H1 (cell line): ENCODE measurements at regions not wholly inside any gene's neighbourhood (a gene's known extent, or its start where the extent isn't known, plus 50 kb on each side); places are given as distances from the start of the nearest gene placed in this dataset.

Source experiments
- CTCF ChIA-PET: fragments of 300-600 bp; sonication (Branson Sonifier 250); formaldehyde crosslinking; loops from one replicate; lab custom pipeline; 2021; ENCODE audit not compliant: partially characterized antibody; lab: Charles Lee
- POLR2A ChIA-PET: fragments of 300-600 bp; sonication (Branson Sonifier 250); formaldehyde crosslinking; loops from one replicate; lab custom pipeline; 2021; ENCODE audit warnings: inconsistent platforms; ENCODE audit not compliant: partially characterized antibody; lab: Charles Lee
- DNase-seq, 2 experiments: peaks; one replicate each; pipeline versions ENCODE4 v3.0.0 to v3.0.0-alpha.2; 2010 to 2022; ENCODE audit warnings: low spot score in 2 of 2, low read depth in 1 of 2, mixed read lengths in 1 of 2
- FAIRE-seq: peaks from 2 replicates; lab custom pipeline; 2011; peaks lifted over from hg19 to GRCh38; lab: Jason Lieb, UNC
- H2AFZ ChIP-seq: 2 replicates; pipeline ENCODE4 v1.8.1; 2012; ENCODE audit warnings: low read length, inconsistent platforms
- H2AK5ac ChIP-seq: 2 replicates; pipeline ENCODE4 v1.6.1; 2013; ENCODE audit warnings: low read depth, low read length
- H2BK120ac ChIP-seq: replicated peaks from 2 replicates; pipeline ENCODE3; 2013; ENCODE audit warnings: low read depth, low read length, inconsistent platforms
- H2BK12ac ChIP-seq: 2 replicates; pipeline ENCODE4 v1.6.1; 2013; ENCODE audit warnings: low read depth, low read length
- H2BK15ac ChIP-seq: 2 replicates; pipeline ENCODE4 v1.6.1; 2013; ENCODE audit warnings: low read length
- H2BK20ac ChIP-seq: 2 replicates; pipeline ENCODE4 v1.6.1; 2013; ENCODE audit warnings: low read length
- H2BK5ac ChIP-seq: 2 replicates; pipeline ENCODE4 v1.6.1; 2013; ENCODE audit warnings: low read depth, low read length
- H3K14ac ChIP-seq: 2 replicates; pipeline ENCODE4 v1.6.1; 2013; ENCODE audit warnings: inconsistent platforms; ENCODE audit not compliant: insufficient read length
- H3K18ac ChIP-seq: 2 replicates; pipeline ENCODE4 v1.6.1; 2013; ENCODE audit warnings: low read length; ENCODE audit errors: extremely low read depth
- H3K23ac ChIP-seq: 2 replicates; pipeline ENCODE4 v1.6.1; 2013; ENCODE audit warnings: inconsistent platforms; ENCODE audit not compliant: insufficient read length
- H3K23me2 ChIP-seq: 2 replicates; pipeline ENCODE4 v1.6.1; 2013; ENCODE audit warnings: low read depth, low read length
- H3K27ac ChIP-seq: 2 replicates; pipeline ENCODE4 v1.6.1; 2011; ENCODE audit warnings: low read depth, low read length, inconsistent platforms
- H3K27me3 ChIP-seq, 4 experiments: replicated peaks in 1 of 4; 1 replicate in 1 of 4; 2 replicates in 3 of 4; pipeline versions ENCODE4 v1.6.1 to v1.8.1; 2011 to 2013; ENCODE audit warnings: low read length in 3 of 4, mild to moderate bottlenecking in 3 of 4, inconsistent platforms in 2 of 4, mixed read lengths in 2 of 4, moderate library complexity in 1 of 4; ENCODE audit not compliant: control insufficient read depth in 3 of 4, insufficient read depth in 3 of 4; ENCODE audit errors: extremely low read depth in 1 of 4
- H3K36me3 ChIP-seq, 4 experiments: 2 replicates each; pipeline versions ENCODE4 v1.6.1 to v1.8.1; 2011 to 2013; ENCODE audit warnings: mild to moderate bottlenecking in 4 of 4, low read length in 3 of 4, moderate library complexity in 2 of 4, control low read depth in 1 of 4, inconsistent platforms in 1 of 4; ENCODE audit not compliant: insufficient read depth in 4 of 4, control insufficient read depth in 2 of 4
- H3K4ac ChIP-seq: replicated peaks from 2 replicates; pipeline ENCODE3; 2013; ENCODE audit warnings: low read length, low read depth, mixed read lengths, inconsistent platforms; ENCODE audit not compliant: insufficient read length
- H3K4me1 ChIP-seq, 4 experiments: replicated peaks in 1 of 4; 1 replicate in 1 of 4; 2 replicates in 3 of 4; pipeline versions ENCODE4 v1.6.1 to v1.8.1; 2011 to 2013; ENCODE audit warnings: low read length in 3 of 4, inconsistent platforms in 2 of 4, mixed read lengths in 1 of 4; ENCODE audit not compliant: insufficient read depth in 4 of 4, control insufficient read depth in 3 of 4
- H3K4me2 ChIP-seq, 2 experiments: 2 replicates each; pipeline versions ENCODE4 v1.6.1 to v1.8.1; 2011 to 2013; ENCODE audit warnings: low read depth in 2 of 2, low read length in 2 of 2, control low read depth in 1 of 2, inconsistent platforms in 1 of 2, mild to moderate bottlenecking in 1 of 2; ENCODE audit not compliant: insufficient read depth in 1 of 2
- H3K4me3 ChIP-seq, 4 experiments: fragments of 200-600, 300-600 bp in 1 of 4; sonication (generic), shearing (Covaris generic), sonication (Bioruptor Twin) in 1 of 4; 2 replicates each; pipeline versions ENCODE4 v1.5.1 to v1.8.1; 2011 to 2016; ENCODE audit warnings: low read length in 4 of 4, low read depth in 3 of 4, control low read depth in 2 of 4, inconsistent platforms in 2 of 4, mild to moderate bottlenecking in 2 of 4, mixed read lengths in 1 of 4, moderate library complexity in 1 of 4; ENCODE audit not compliant: insufficient read depth in 2 of 4; ENCODE audit errors: extremely low read depth in 1 of 4
- H3K56ac ChIP-seq: replicated peaks from 2 replicates; pipeline ENCODE3; 2013; ENCODE audit warnings: low read depth, mild to moderate bottlenecking, mixed read lengths, low read length, inconsistent platforms; ENCODE audit not compliant: insufficient read length
- H3K79me1 ChIP-seq: 2 replicates; pipeline ENCODE4 v1.6.1; 2013; ENCODE audit warnings: low read depth, low read length, control low read depth
- H3K79me2 ChIP-seq, 2 experiments: 2 replicates each; pipeline versions ENCODE4 v1.6.1 to v1.8.1; 2012 to 2013; ENCODE audit warnings: low read length in 2 of 2, mild to moderate bottlenecking in 2 of 2, inconsistent platforms in 1 of 2; ENCODE audit not compliant: insufficient read depth in 2 of 2, control insufficient read depth in 1 of 2
- H3K9ac ChIP-seq, 4 experiments: replicated peaks in 1 of 4; 1 replicate in 1 of 4; 2 replicates in 3 of 4; pipeline versions ENCODE4 v1.6.1 to v1.8.1; 2011 to 2013; ENCODE audit warnings: low read depth in 3 of 4, low read length in 3 of 4, control low read depth in 2 of 4, mild to moderate bottlenecking in 2 of 4, moderate library complexity in 2 of 4, inconsistent platforms in 1 of 4; ENCODE audit errors: extremely low read depth in 1 of 4
- H3K9me3 ChIP-seq, 2 experiments: 2 replicates each; pipeline versions ENCODE4 v1.6.1 to v1.8.1; 2012 to 2013; ENCODE audit warnings: mild to moderate bottlenecking in 2 of 2, moderate library complexity in 2 of 2, control low read depth in 1 of 2, inconsistent platforms in 1 of 2, low read depth in 1 of 2, low read length in 1 of 2, mixed read lengths in 1 of 2; ENCODE audit not compliant: insufficient read depth in 2 of 2
- H4K20me1 ChIP-seq, 2 experiments: replicated peaks in 1 of 2; 2 replicates each; pipeline versions ENCODE3 to v1.8.1; 2011 to 2013; ENCODE audit warnings: inconsistent platforms in 2 of 2, low read length in 2 of 2, mild to moderate bottlenecking in 1 of 2; ENCODE audit not compliant: insufficient read depth in 2 of 2, control insufficient read depth in 1 of 2
- H4K5ac ChIP-seq: 2 replicates; pipeline ENCODE4 v1.6.1; 2013; ENCODE audit warnings: low read length, low read depth, mixed read lengths, inconsistent platforms; ENCODE audit not compliant: insufficient read length
- H4K8ac ChIP-seq: 2 replicates; pipeline ENCODE4 v1.8.0; 2013; ENCODE audit warnings: mild to moderate bottlenecking, moderate library complexity, low read length, inconsistent platforms; ENCODE audit not compliant: insufficient read depth; ENCODE audit errors: extremely low read depth
- H4K91ac ChIP-seq: replicated peaks from 2 replicates; pipeline ENCODE3; 2013; ENCODE audit warnings: low read length, mixed read lengths, inconsistent platforms; ENCODE audit not compliant: insufficient read length
- BACH1 ChIP-seq: IDR thresholded peaks from 2 replicates; pipeline ENCODE4 v1.6.1; 2012; ENCODE audit warnings: low read length, improper control_type of control experiment
- BRCA1 ChIP-seq: IDR thresholded peaks from 2 replicates; pipeline ENCODE4 v1.6.1; 2012; ENCODE audit warnings: low read depth, low read length, improper control_type of control experiment
- FOSL1 ChIP-seq: IDR thresholded peaks from 2 replicates; pipeline ENCODE4 v1.6.1; 2011; ENCODE audit warnings: mild to moderate bottlenecking, low read depth, low read length, moderate library complexity; ENCODE audit not compliant: insufficient read depth
- HDAC6 ChIP-seq: IDR thresholded peaks from one replicate; pipeline ENCODE4 v1.7.1; 2012; ENCODE audit warnings: low read depth, mild to moderate bottlenecking, inconsistent platforms, low read length, moderate library complexity
- MAFK ChIP-seq: IDR thresholded peaks from 2 replicates; pipeline ENCODE4 v1.6.1; 2012; ENCODE audit warnings: low read depth, mild to moderate bottlenecking, improper control_type of control experiment, low read length
- RBBP5 ChIP-seq: IDR thresholded peaks from 2 replicates; pipeline ENCODE4 v1.7.1; 2012; ENCODE audit warnings: low read depth, mild to moderate bottlenecking, inconsistent platforms, low read length, moderate library complexity, borderline replicate concordance
- SP4 ChIP-seq: IDR thresholded peaks from 2 replicates; pipeline ENCODE4 v1.6.1; 2012; ENCODE audit warnings: low read length, inconsistent platforms
- TBP ChIP-seq: IDR thresholded peaks from 2 replicates; pipeline ENCODE4 v1.6.1; 2011; ENCODE audit warnings: low read depth, low read length, improper control_type of control experiment
- ZNF274 ChIP-seq: IDR thresholded peaks from 2 replicates; pipeline ENCODE4 v1.7.0; 2012; ENCODE audit warnings: low read length, borderline replicate concordance; ENCODE audit errors: extremely low read depth
- WGBS, 2 experiments: shearing (Covaris generic) in 1 of 2; methylation state at CpG; one replicate each; pipeline versions ENCODE4 v1.1.6 to v1.1.7; 2013 to 2015; ENCODE audit warnings: low lambda C conversion rate in 2 of 2, mixed read lengths in 2 of 2, inconsistent platforms in 1 of 2, low coverage in 1 of 2, missing lambda C conversion rate in 1 of 2; ENCODE audit not compliant: insufficient replicate concordance in 2 of 2, insufficient coverage in 1 of 2, insufficient read length in 1 of 2; ENCODE audit errors: extremely low coverage in 1 of 2, missing lambda C conversion rate in 1 of 2; 5-methylcytosine and 5-hydroxymethylcytosine counted together
- TF ChIP-seq, protein P1 (sequence below): IDR thresholded peaks from 2 replicates; pipeline ENCODE4 v1.6.1; 2011; ENCODE audit warnings: low read length, improper control_type of control experiment

- Histone ChIP-seq H4K20me1 (no peaks in the 10 kb centered on the region), H2AK5ac (no peak overlapping the region), H3K14ac (no peak overlapping the region), H2BK15ac (no peak overlapping the region), H4K5ac (no peak overlapping the region), H3K23me2 (no peaks in the 10 kb centered on the region; the same call in 1 of the 2 replicates), H3K4me1 (no peaks in the 10 kb centered on the region), H3K36me3 (no peaks in the 10 kb centered on the region), H2BK5ac (no peak overlapping the region), H3K79me1 (no peaks in the 10 kb centered on the region), H4K91ac (no peak overlapping the region), H3K9me3 (no peaks in the 10 kb centered on the region), H2BK12ac (no peak overlapping the region), H3K56ac (no peak overlapping the region), H3K23ac (no peak overlapping the region), H2BK120ac (no peak overlapping the region), H2BK20ac (no peak overlapping the region), H3K9ac (no peak overlapping the region), H3K27ac (no peak overlapping the region), H4K8ac (no peak overlapping the region), H3K18ac (no peak overlapping the region), H2AFZ (no peak overlapping the region), H3K4ac (no peak overlapping the region), H3K4me3 (no peak overlapping the region), H3K4me2 (no peak overlapping the region), H3K79me2 (no peaks in the 10 kb centered on the region), H3K27me3 (no peaks in the 10 kb centered on the region)
- DNase-seq (no peak), FAIRE-seq (no peak)
- ChIA-PET POLR2A (no interaction called here), CTCF (no interaction called here)
- 92% methylated on average over 2 of the region's 2 CpGs; no CpG with 5 or more reads in 1 of the 2 experiments for WGBS, 2 experiments
- TF ChIP-seq BRCA1 (no peak), TBP (no peak), SP4 (no peak), MAFK (no peak), RBBP5 (no peak), ZNF274 (no peak), FOSL1 (no peak), HDAC6 (no peak), BACH1 (no peak)
- TF ChIP-seq, protein P1, sequence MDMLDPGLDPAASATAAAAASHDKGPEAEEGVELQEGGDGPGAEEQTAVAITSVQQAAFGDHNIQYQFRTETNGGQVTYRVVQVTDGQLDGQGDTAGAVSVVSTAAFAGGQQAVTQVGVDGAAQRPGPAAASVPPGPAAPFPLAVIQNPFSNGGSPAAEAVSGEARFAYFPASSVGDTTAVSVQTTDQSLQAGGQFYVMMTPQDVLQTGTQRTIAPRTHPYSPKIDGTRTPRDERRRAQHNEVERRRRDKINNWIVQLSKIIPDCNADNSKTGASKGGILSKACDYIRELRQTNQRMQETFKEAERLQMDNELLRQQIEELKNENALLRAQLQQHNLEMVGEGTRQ: no peak
Measured at GRCh38 chr6:154570505-154570904, 60.0 kb upstream of the CNKSR3 start.
